DND-41 (cell line): ENCODE measurements at regions not wholly inside any gene's neighbourhood (a gene's known extent, or its start where the extent isn't known, plus 50 kb on each side); places are given as distances from the start of the nearest gene placed in this dataset.

Experiments used
- ATAC-seq: fragments of 200-7000 bp; cut with Tn5 transposase; 3 replicates; pipeline ENCODE4 v1.9.1; 2021; ENCODE audit warnings: low read depth; ENCODE audit not compliant: insufficient read depth
- DNase-seq: peaks from one replicate; pipeline ENCODE4 v3.0.0-alpha.2; 2020
- H2AFZ ChIP-seq: 2 replicates; pipeline ENCODE4 v1.6.0; 2012; ENCODE audit warnings: low read depth, low read length
- H3K27ac ChIP-seq: 2 replicates; pipeline ENCODE4 v1.5.1; 2012; ENCODE audit warnings: low read length, inconsistent platforms
- H3K27me3 ChIP-seq: fragments of 200-600 bp; sonication (generic); 2 replicates; pipeline ENCODE4 v1.6.0; 2012; ENCODE audit warnings: low read length, mild to moderate bottlenecking, inconsistent platforms; ENCODE audit not compliant: insufficient read depth, poor library complexity
- H3K36me3 ChIP-seq: 2 replicates; pipeline ENCODE4 v1.5.1; 2012; ENCODE audit warnings: low read length, inconsistent platforms; ENCODE audit not compliant: insufficient read depth
- H3K4me1 ChIP-seq: 2 replicates; pipeline ENCODE4 v1.5.1; 2012; ENCODE audit warnings: mild to moderate bottlenecking, low read length; ENCODE audit not compliant: insufficient read depth
- H3K4me2 ChIP-seq: 2 replicates; pipeline ENCODE4 v1.6.0; 2012; ENCODE audit warnings: mild to moderate bottlenecking, moderate library complexity, low read length, inconsistent platforms; ENCODE audit not compliant: insufficient read depth
- H3K4me3 ChIP-seq, 2 experiments: fragments of 200-600 bp in 1 of 2; shearing (Covaris generic) in 1 of 2; 2 replicates each; pipeline ENCODE4 v1.5.1; 2012 to 2016; ENCODE audit warnings: inconsistent platforms in 2 of 2, low read length in 2 of 2, mild to moderate bottlenecking in 2 of 2, low read depth in 1 of 2, moderate library complexity in 1 of 2
- H3K79me2 ChIP-seq: 2 replicates; pipeline ENCODE4 v1.6.0; 2012; ENCODE audit warnings: low read length, inconsistent platforms; ENCODE audit not compliant: insufficient read depth
- H3K9ac ChIP-seq: 2 replicates; pipeline ENCODE4 v1.6.0; 2012; ENCODE audit warnings: low read depth, mild to moderate bottlenecking, inconsistent platforms, low read length, moderate library complexity
- H3K9me3 ChIP-seq: 2 replicates; pipeline ENCODE4 v1.5.1; 2012; ENCODE audit warnings: low read length, moderate library complexity, mild to moderate bottlenecking, inconsistent platforms; ENCODE audit not compliant: insufficient read depth, severe bottlenecking
- H4K20me1 ChIP-seq: 2 replicates; pipeline ENCODE4 v1.6.0; 2012; ENCODE audit warnings: low read length; ENCODE audit not compliant: insufficient read depth
- EZH2 ChIP-seq: IDR thresholded peaks from 3 replicates; pipeline ENCODE4 v1.6.1; 2012; ENCODE audit warnings: borderline replicate concordance, low read depth, mild to moderate bottlenecking, moderate library complexity, low read length, inconsistent platforms; ENCODE audit not compliant: severe bottlenecking
- TF ChIP-seq, protein P1 (sequence below): IDR thresholded peaks from 2 replicates; pipeline ENCODE4 v1.5.1; 2012; ENCODE audit warnings: borderline replicate concordance, low read length, moderate library complexity, mild to moderate bottlenecking; ENCODE audit not compliant: poor library complexity, severe bottlenecking; ENCODE audit errors: extremely low read depth

DNA sequence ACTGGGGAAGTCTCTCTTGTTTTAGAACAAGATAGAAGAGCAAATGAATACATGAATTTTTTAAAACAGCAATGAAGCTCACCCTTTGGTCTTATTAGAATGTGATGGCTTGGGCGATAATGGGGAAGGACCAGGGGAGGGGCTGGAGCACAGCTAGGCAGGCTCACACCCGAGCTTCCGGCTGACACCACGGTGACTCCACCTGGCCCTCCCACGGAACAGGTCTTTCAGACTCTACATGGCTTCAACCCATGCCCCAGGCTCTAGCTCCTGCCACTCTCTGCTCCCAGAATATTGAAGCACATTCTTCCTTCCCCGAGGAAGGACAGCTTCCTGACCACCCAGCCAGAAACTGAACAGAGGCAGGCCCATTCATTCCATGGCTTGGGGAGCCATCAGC is 127.5 kb upstream of the AGAP1 start:
- no peaks in the 10 kb centered on the region for H3K36me3 ChIP-seq
- no peak overlapping the region for H3K4me3 ChIP-seq
- no peak overlapping the region for H3K27ac ChIP-seq
- H3K4me1 ChIP-seq = no peaks in the 10 kb centered on the region
- no peaks in the 10 kb centered on the region for H3K79me2 ChIP-seq
- no peak for ATAC-seq
- no peaks in the 10 kb centered on the region for H4K20me1 ChIP-seq
- H3K9me3 ChIP-seq = no peaks in the 10 kb centered on the region
- H3K4me2 ChIP-seq = no peak overlapping the region
- TF ChIP-seq EZH2 = no peak
- TF ChIP-seq, protein P1, sequence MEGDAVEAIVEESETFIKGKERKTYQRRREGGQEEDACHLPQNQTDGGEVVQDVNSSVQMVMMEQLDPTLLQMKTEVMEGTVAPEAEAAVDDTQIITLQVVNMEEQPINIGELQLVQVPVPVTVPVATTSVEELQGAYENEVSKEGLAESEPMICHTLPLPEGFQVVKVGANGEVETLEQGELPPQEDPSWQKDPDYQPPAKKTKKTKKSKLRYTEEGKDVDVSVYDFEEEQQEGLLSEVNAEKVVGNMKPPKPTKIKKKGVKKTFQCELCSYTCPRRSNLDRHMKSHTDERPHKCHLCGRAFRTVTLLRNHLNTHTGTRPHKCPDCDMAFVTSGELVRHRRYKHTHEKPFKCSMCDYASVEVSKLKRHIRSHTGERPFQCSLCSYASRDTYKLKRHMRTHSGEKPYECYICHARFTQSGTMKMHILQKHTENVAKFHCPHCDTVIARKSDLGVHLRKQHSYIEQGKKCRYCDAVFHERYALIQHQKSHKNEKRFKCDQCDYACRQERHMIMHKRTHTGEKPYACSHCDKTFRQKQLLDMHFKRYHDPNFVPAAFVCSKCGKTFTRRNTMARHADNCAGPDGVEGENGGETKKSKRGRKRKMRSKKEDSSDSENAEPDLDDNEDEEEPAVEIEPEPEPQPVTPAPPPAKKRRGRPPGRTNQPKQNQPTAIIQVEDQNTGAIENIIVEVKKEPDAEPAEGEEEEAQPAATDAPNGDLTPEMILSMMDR = no peak
- H3K27me3 ChIP-seq = peaks cover 9% of the 10 kb centered on the region
- DNase-seq = no peak
- H3K9ac ChIP-seq = no peak overlapping the region
- H2AFZ ChIP-seq = no peak overlapping the region

DNA sequence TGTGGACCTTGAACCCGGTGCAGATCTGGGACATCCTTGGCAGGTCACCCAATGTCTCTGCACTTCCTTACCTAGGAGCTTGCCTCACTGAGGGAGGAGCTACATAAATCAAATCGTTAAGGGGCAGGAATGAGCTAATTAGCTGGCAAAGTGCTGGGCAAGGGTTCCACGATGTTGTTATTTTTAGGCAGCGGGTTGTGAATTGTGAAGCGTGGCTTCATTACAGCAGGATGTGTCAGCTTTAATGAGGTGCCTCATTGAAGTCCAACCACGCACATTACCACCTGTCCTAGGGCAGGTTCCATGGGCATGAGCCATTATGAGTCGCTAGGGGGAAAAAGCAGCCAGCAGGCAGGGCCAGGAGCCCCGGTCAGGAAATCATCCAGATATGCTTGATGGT is 127.0 kb upstream of the AGAP1 start:
- no peaks in the 10 kb centered on the region for H3K36me3 ChIP-seq
- DNase-seq (no peak), ATAC-seq (no peak)
- H3K4me3 ChIP-seq = no peak overlapping the region
- H2AFZ ChIP-seq = no peak overlapping the region
- H3K27ac ChIP-seq = no peak overlapping the region
- TF ChIP-seq, protein P1 = no peak
- TF ChIP-seq EZH2 = no peak
- no peak overlapping the region for H3K4me2 ChIP-seq
- H3K27me3 ChIP-seq = peaks cover 9% of the 10 kb centered on the region
- H3K9me3 ChIP-seq = no peaks in the 10 kb centered on the region
- H3K9ac ChIP-seq = no peak overlapping the region
- no peaks in the 10 kb centered on the region for H3K79me2 ChIP-seq
- H3K4me1 ChIP-seq = no peaks in the 10 kb centered on the region
- H4K20me1 ChIP-seq = no peaks in the 10 kb centered on the region

DNA sequence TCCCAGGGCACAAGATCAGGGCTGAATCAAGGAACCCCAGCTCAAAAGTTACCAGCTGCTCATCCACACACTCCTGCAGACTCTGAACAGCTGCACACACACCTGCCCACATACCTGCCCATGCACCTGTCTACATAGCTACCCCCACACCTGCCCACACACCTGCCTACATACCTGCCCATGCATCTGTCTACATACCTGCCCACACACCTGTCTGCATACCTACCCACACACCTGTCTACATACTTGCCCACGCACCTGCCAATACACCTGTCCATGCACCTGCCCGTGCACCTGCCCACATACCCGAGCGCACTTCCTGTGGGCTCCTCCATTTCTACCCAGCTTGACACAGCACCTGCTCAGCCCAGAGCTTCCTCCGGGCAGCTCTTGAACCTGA is 122.8 kb upstream of the AGAP1 start:
- no peak overlapping the region for H3K4me2 ChIP-seq
- H3K79me2 ChIP-seq = no peaks in the 10 kb centered on the region
- H3K9ac ChIP-seq = no peak overlapping the region
- no peaks in the 10 kb centered on the region for H3K4me1 ChIP-seq
- H3K27me3 ChIP-seq = peaks cover 4% of the 10 kb centered on the region
- no peak overlapping the region for H2AFZ ChIP-seq
- ATAC-seq (no peak), DNase-seq (no peak)
- no peaks in the 10 kb centered on the region for H3K36me3 ChIP-seq
- H3K9me3 ChIP-seq = no peaks in the 10 kb centered on the region
- TF ChIP-seq, protein P1 = no peak
- no peak for TF ChIP-seq EZH2
- H3K27ac ChIP-seq = no peak overlapping the region
- no peaks in the 10 kb centered on the region for H4K20me1 ChIP-seq
- H3K4me3 ChIP-seq = no peak overlapping the region

DNA sequence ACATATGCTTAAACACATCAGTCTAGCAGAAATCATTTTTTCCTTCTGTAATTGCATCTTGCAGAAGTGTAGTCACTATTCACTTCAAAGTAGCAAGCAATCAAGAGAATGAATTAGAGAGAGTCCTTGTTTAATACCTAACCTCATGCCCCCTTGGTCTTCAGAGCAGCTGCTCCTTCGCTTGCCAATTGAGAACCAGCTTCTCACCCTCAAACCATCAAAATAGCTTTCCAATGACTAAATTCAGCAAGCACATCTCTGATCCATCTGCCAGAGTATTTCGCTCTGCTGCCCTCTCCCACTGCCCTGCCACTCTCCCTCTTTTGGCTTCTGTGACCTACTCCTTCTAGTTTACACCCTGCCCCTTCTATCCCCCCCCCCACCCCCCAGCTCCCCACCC is 120.7 kb upstream of the AGAP1 start:
- no peak overlapping the region for H3K27ac ChIP-seq
- H3K4me2 ChIP-seq = no peak overlapping the region
- no peaks in the 10 kb centered on the region for H3K36me3 ChIP-seq
- H3K4me3 ChIP-seq = no peak overlapping the region
- H3K9me3 ChIP-seq = no peaks in the 10 kb centered on the region
- TF ChIP-seq, protein P1 = no peak
- no peak for TF ChIP-seq EZH2
- H3K27me3 ChIP-seq = peaks cover 11% of the 10 kb centered on the region
- H3K79me2 ChIP-seq = no peaks in the 10 kb centered on the region
- DNase-seq = no peak
- H4K20me1 ChIP-seq = no peaks in the 10 kb centered on the region
- H3K9ac ChIP-seq = no peak overlapping the region
- no peaks in the 10 kb centered on the region for H3K4me1 ChIP-seq
- H2AFZ ChIP-seq = no peak overlapping the region
- ATAC-seq = no peak
